HepG2 (cell line): ENCODE measurements at regions not wholly inside any gene's neighbourhood (a gene's known extent, or its start where the extent isn't known, plus 50 kb on each side); places are given as distances from the start of the nearest gene placed in this dataset.

Source experiments
- ATAC-seq: fragments of 200-7000 bp; cut with Tn5 transposase; 3 replicates; pipeline ENCODE4 v1.9.1; 2020; ENCODE audit warnings: mild to moderate bottlenecking, moderate library complexity
- BruUV-seq: library from RNA; stranded (reverse); fragments of 400-500 nt; replicated peaks from 2 replicates; lab custom pipeline; 2021; lab: Mats Ljungman, UMichigan
- CTCF ChIA-PET: fragments of 300-600 bp; formaldehyde crosslinking; extraction: SDS; loops from one replicate; lab custom pipeline; 2021; ENCODE audit warnings: low total read pairs, inconsistent platforms, low intra/inter-chr PET ratio; lab: Yijun Ruan, JAX
- POLR2A ChIA-PET: fragments of 350-600 bp; sonication (Branson Sonifier 250); formaldehyde crosslinking; loops from one replicate; lab custom pipeline; 2020; ENCODE audit warnings: antibody characterized with exemption, inconsistent platforms; lab: Yijun Ruan, JAX
- DNase-seq: peaks from one replicate; pipeline ENCODE4 v3.0.0-alpha.2; 2015; ENCODE audit warnings: low spot score
- FAIRE-seq: peaks from 3 replicates; lab custom pipeline; 2011; peaks lifted over from hg19 to GRCh38; lab: Jason Lieb, UNC
- H2AFZ ChIP-seq: one replicate; pipeline ENCODE4 v1.6.1; 2011; ENCODE audit warnings: low read length, inconsistent platforms
- H3K27ac ChIP-seq: fragments of 300-600 bp; 3 replicates; pipeline ENCODE4 v1.8.0; 2011; ENCODE audit warnings: mixed run types, mild to moderate bottlenecking, mixed read lengths, low read length, inconsistent platforms; ENCODE audit not compliant: insufficient read depth; ENCODE audit errors: extremely low read length
- H3K27me3 ChIP-seq, 2 experiments: fragments of 200-600 bp in 1 of 2; 2 replicates in 1 of 2; 3 replicates in 1 of 2; pipeline versions ENCODE4 v1.6.0 to v1.8.0; 2011; ENCODE audit warnings: low read length in 2 of 2, mild to moderate bottlenecking in 2 of 2, moderate library complexity in 2 of 2, inconsistent platforms in 1 of 2; ENCODE audit not compliant: insufficient read depth in 2 of 2, control insufficient read depth in 1 of 2
- H3K36me3 ChIP-seq, 2 experiments: fragments of 200-600 bp in 1 of 2; replicated peaks in 1 of 2; 2 replicates in 1 of 2; 3 replicates in 1 of 2; pipeline versions ENCODE4 v1.5.1 to v1.8.0; 2011; ENCODE audit warnings: low read length in 2 of 2, inconsistent platforms in 1 of 2; ENCODE audit not compliant: insufficient read depth in 2 of 2, control insufficient read depth in 1 of 2
- H3K4me1 ChIP-seq: 2 replicates; pipeline ENCODE4 v1.5.1; 2012; ENCODE audit warnings: low read length, inconsistent platforms; ENCODE audit not compliant: insufficient read depth
- H3K4me2 ChIP-seq: 2 replicates; pipeline ENCODE4 v1.6.0; 2011; ENCODE audit warnings: low read depth, low read length, inconsistent platforms
- H3K4me3 ChIP-seq, 3 experiments: fragments of 200-600 bp in 1 of 3; sonication (generic), shearing (Covaris generic) in 1 of 3; replicated peaks in 1 of 3; 2 replicates each; pipeline ENCODE4 v1.5.1; 2011 to 2016; ENCODE audit warnings: low read length in 3 of 3, inconsistent platforms in 2 of 3, low read depth in 2 of 3, mild to moderate bottlenecking in 2 of 3, control low read depth in 1 of 3, mixed read lengths in 1 of 3; ENCODE audit not compliant: insufficient read depth in 1 of 3
- H3K79me2 ChIP-seq: one replicate; pipeline ENCODE4 v1.6.1; 2011; ENCODE audit warnings: low read length, inconsistent platforms; ENCODE audit not compliant: insufficient read depth
- H3K9ac ChIP-seq: 2 replicates; pipeline ENCODE4 v1.6.0; 2011; ENCODE audit warnings: mild to moderate bottlenecking, low read depth, low read length, inconsistent platforms; ENCODE audit not compliant: insufficient read depth
- H3K9me3 ChIP-seq: 2 replicates; pipeline ENCODE4 v1.5.1; 2012; ENCODE audit warnings: mild to moderate bottlenecking, low read length
- H4K20me1 ChIP-seq: 2 replicates; pipeline ENCODE4 v1.6.0; 2011; ENCODE audit warnings: inconsistent platforms, mild to moderate bottlenecking, low read length, moderate library complexity; ENCODE audit not compliant: insufficient read depth
- CCDC6 ChIP-seq: sonication (generic); formaldehyde crosslinking; IDR thresholded peaks from 2 replicates; pipeline ENCODE4 v1.8.1; 2022; ENCODE audit warnings: mild to moderate bottlenecking, missing genetic modification reagents, moderate library complexity
- FOXM1 ChIP-seq: sonication (generic); formaldehyde crosslinking; IDR thresholded peaks from 2 replicates; pipeline ENCODE4 v1.5.0; 2020; ENCODE audit warnings: missing genetic modification reagents
- HDAC1 ChIP-seq: sonication (generic); formaldehyde crosslinking; IDR thresholded peaks from 2 replicates; pipeline ENCODE4 v1.5.1; 2020; ENCODE audit warnings: mild to moderate bottlenecking, missing genetic modification reagents
- HMG20B ChIP-seq: conservative IDR thresholded peaks from 2 replicates; pipeline ENCODE4 v1.6.1; 2016; ENCODE audit warnings: missing genetic modification reagents, missing compliant biosample characterization
- IRX3 ChIP-seq: sonication (generic); formaldehyde crosslinking; IDR thresholded peaks from 2 replicates; pipeline ENCODE4 v1.8.1; 2023; ENCODE audit warnings: mild to moderate bottlenecking, low read depth, missing genetic modification reagents, borderline replicate concordance
- MEIS1 ChIP-seq: sonication (generic); formaldehyde crosslinking; IDR thresholded peaks from 2 replicates; pipeline ENCODE4 v1.9.0; 2021; ENCODE audit warnings: mild to moderate bottlenecking, missing genetic modification reagents, moderate library complexity, borderline replicate concordance
- MXD3 ChIP-seq: IDR thresholded peaks from 2 replicates; pipeline ENCODE4 v1.6.1; 2016; ENCODE audit warnings: mild to moderate bottlenecking, missing biosample characterization, missing genetic modification reagents
- MZF1 ChIP-seq: sonication (generic); formaldehyde crosslinking; IDR thresholded peaks from 2 replicates; pipeline ENCODE4 v1.8.1; 2023; ENCODE audit warnings: mild to moderate bottlenecking, missing genetic modification reagents, borderline replicate concordance
- PPARG ChIP-seq: conservative IDR thresholded peaks from 2 replicates; pipeline ENCODE4 v1.6.1; 2016; ENCODE audit warnings: missing biosample characterization, missing genetic modification reagents
- PRPF4 ChIP-seq: fragments of 200-400 bp; formaldehyde crosslinking; IDR thresholded peaks from 2 replicates; pipeline ENCODE4 v1.6.1; 2016; ENCODE audit warnings: low read length, low read depth; ENCODE audit not compliant: poor library complexity, severe bottlenecking
- SRSF1 ChIP-seq: fragments of 200-400 bp; formaldehyde crosslinking; optimal IDR thresholded peaks from 2 replicates; pipeline ENCODE3; 2017; ENCODE audit warnings: mild to moderate bottlenecking, low read depth, low read length, moderate library complexity
- TEAD3 ChIP-seq: optimal IDR thresholded peaks from 2 replicates; pipeline ENCODE3; 2016; ENCODE audit warnings: borderline replicate concordance
- TERF1 ChIP-seq: sonication (generic); formaldehyde crosslinking; IDR thresholded peaks from 2 replicates; pipeline ENCODE4 v1.8.0; 2022; ENCODE audit warnings: mild to moderate bottlenecking, missing genetic modification reagents, moderate library complexity
- ZFP36L1 ChIP-seq: sonication (generic); formaldehyde crosslinking; IDR thresholded peaks from 2 replicates; pipeline ENCODE4 v1.8.0; 2022; ENCODE audit warnings: mild to moderate bottlenecking, missing genetic modification reagents, moderate library complexity
- ZNF263 ChIP-seq: sonication (generic); formaldehyde crosslinking; IDR thresholded peaks from 2 replicates; pipeline ENCODE4 v1.4.0; 2020; ENCODE audit warnings: missing genetic modification reagents
- ZNF350 ChIP-seq: sonication (generic); formaldehyde crosslinking; IDR thresholded peaks from 2 replicates; pipeline ENCODE4 v1.4.0; 2020; ENCODE audit warnings: mild to moderate bottlenecking, low read depth, missing genetic modification reagents, borderline replicate concordance
- ZNF382 ChIP-seq: sonication (generic); formaldehyde crosslinking; IDR thresholded peaks from 2 replicates; pipeline ENCODE4 v1.5.0; 2020; ENCODE audit warnings: missing genetic modification reagents, mild to moderate bottlenecking, borderline replicate concordance
- ZNF710 ChIP-seq: sonication (generic); formaldehyde crosslinking; IDR thresholded peaks from 2 replicates; pipeline ENCODE4 v1.5.0; 2020; ENCODE audit warnings: mild to moderate bottlenecking, missing genetic modification reagents, borderline replicate concordance
- ZNF776 ChIP-seq: sonication (generic); formaldehyde crosslinking; IDR thresholded peaks from 2 replicates; pipeline ENCODE4 v1.4.0; 2020; ENCODE audit warnings: mild to moderate bottlenecking, missing genetic modification reagents
- ZSCAN5A ChIP-seq: sonication (generic); formaldehyde crosslinking; IDR thresholded peaks from 2 replicates; pipeline ENCODE4 v1.8.0; 2022; ENCODE audit warnings: mild to moderate bottlenecking, missing genetic modification reagents, borderline replicate concordance
- WGBS: methylation state at CpG from one replicate; pipeline ENCODE4 v1.1.6; 2017; ENCODE audit warnings: low lambda C conversion rate; 5-methylcytosine and 5-hydroxymethylcytosine counted together
- in situ Hi-C: cut with HindIII; loops from 2 replicates; pipeline ENCODE4 v1.10.0; 2017; ENCODE audit warnings: low pct_unique_long_range_greater_than_20kb; ENCODE audit not compliant: extremely low pct_ligation_motif_present
- intact Hi-C: fragments of 100-400 bp; cut with micrococcal nuclease; formaldehyde crosslinking; loops from one replicate; pipeline ENCODE4 v1.10.0; 2022; ENCODE audit not compliant: unreplicated experiment

- WGBS, result 22% methylated on average over 2 of the region's 2 CpGs
- no peak overlapping the region for H3K4me2 ChIP-seq
- ChIA-PET CTCF (no interaction called here), POLR2A (no interaction called here)
- no peak overlapping the region for H3K9ac ChIP-seq
- in situ Hi-C loops (no loop called here), intact Hi-C loops (no loop called here)
- TF ChIP-seq HDAC1 (CRISPR knock-in tag), result no peak
- no peak for TF ChIP-seq PPARG
- TF ChIP-seq MZF1 (CRISPR knock-in tag), result no peak
- no peak for TF ChIP-seq ZFP36L1 (CRISPR knock-in tag)
- TF ChIP-seq MXD3 (CRISPR knock-in tag), result no peak
- TF ChIP-seq ZNF776, result no peak
- TF ChIP-seq MEIS1 (CRISPR knock-in tag), result no peak
- TF ChIP-seq CCDC6, result no peak
- TF ChIP-seq IRX3 (CRISPR knock-in tag), result no peak
- no peak for TF ChIP-seq TERF1 (CRISPR knock-in tag)
- TF ChIP-seq FOXM1 (CRISPR knock-in tag), result no peak
- TF ChIP-seq HMG20B (CRISPR knock-in tag), result no peak
- TF ChIP-seq ZNF263 (CRISPR knock-in tag), result no peak
- no peak for TF ChIP-seq SRSF1
- TF ChIP-seq PRPF4, result no peak
- no peak for TF ChIP-seq ZSCAN5A (CRISPR knock-in tag)
- TF ChIP-seq TEAD3 (CRISPR knock-in tag), result no peak
- no peak for TF ChIP-seq ZNF710 (CRISPR knock-in tag)
- no peak for TF ChIP-seq ZNF382 (CRISPR knock-in tag)
- TF ChIP-seq ZNF350 (CRISPR knock-in tag), result no peak
- BruUV-seq, result no TSS peak
- no peak overlapping the region for H3K4me3 ChIP-seq
- H3K4me1 ChIP-seq, result no peaks in the 10 kb centered on the region
- H3K36me3 ChIP-seq, result no peaks in the 10 kb centered on the region
- H3K27me3 ChIP-seq, result no peaks in the 10 kb centered on the region; a peak in 1 of 5 replicates
- ATAC-seq (no peak), DNase-seq (no peak), FAIRE-seq (no peak)
- no peaks in the 10 kb centered on the region for H4K20me1 ChIP-seq
- H2AFZ ChIP-seq, result no peak overlapping the region
- H3K27ac ChIP-seq, result no peak overlapping the region
- H3K79me2 ChIP-seq, result no peaks in the 10 kb centered on the region
- no peaks in the 10 kb centered on the region for H3K9me3 ChIP-seq
Measured at GRCh38 chr4:133637161-133637560, 488.1 kb downstream of the PCDH10 start.
